ENCODE measurements at regions not wholly inside any gene's neighbourhood (a gene's known extent, or its start where the extent isn't known, plus 50 kb on each side); places are given as distances from the start of the nearest gene placed in this dataset.

DNA sequence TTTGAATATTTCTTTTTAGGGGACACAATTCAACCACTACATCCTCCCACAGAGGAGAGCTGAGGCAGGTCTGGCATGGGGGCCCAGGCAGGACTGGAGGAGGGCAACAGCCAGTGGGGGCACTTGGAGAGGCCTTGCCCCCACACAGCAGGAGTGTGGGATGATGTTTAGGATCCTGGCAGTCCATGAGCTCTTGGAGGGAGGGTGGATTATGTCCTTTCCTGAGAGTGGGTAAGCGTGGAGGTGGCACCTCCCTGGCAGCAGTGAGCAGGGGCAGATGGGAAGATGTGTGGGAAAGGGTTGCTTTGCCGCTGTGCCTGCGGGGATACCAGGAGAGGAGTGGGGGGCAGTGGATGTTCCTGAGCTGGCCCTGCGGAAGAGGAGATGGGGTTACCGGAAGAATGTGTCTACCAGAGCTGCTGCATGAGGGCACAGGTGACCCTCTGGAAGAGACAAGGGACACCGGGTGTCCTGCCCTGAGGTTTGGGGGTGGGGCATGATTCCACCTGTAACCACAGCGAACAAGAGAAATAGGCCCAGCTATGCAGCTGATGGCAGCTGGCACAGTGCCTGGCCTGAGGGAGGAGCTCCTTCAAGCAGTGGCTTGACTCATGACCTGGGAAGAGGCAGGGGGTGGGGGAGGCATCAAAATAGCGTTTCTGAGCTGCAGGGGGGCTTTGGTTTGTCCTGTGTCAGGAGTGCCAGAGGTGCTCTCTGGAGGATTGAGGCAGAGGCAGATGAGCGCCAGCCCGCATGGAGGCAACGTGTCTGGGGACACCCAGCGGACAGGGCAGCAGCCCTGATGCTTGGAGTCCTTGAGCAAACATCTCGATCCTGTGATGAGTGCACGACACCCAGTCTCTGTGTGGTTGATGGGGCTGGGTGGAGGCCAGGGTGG, 123.9 kb upstream of the TMPRSS2 start:
- peaks cover 24% of the 10 kb centered on the region for H3K9me3 Mint-ChIP-seq
- TF ChIP-seq, protein P1, sequence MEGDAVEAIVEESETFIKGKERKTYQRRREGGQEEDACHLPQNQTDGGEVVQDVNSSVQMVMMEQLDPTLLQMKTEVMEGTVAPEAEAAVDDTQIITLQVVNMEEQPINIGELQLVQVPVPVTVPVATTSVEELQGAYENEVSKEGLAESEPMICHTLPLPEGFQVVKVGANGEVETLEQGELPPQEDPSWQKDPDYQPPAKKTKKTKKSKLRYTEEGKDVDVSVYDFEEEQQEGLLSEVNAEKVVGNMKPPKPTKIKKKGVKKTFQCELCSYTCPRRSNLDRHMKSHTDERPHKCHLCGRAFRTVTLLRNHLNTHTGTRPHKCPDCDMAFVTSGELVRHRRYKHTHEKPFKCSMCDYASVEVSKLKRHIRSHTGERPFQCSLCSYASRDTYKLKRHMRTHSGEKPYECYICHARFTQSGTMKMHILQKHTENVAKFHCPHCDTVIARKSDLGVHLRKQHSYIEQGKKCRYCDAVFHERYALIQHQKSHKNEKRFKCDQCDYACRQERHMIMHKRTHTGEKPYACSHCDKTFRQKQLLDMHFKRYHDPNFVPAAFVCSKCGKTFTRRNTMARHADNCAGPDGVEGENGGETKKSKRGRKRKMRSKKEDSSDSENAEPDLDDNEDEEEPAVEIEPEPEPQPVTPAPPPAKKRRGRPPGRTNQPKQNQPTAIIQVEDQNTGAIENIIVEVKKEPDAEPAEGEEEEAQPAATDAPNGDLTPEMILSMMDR (IDR thresholded peaks at IDR 0.05), result no peak
- no peaks in the 10 kb centered on the region for H3K36me3 Mint-ChIP-seq (ENCODE audit: low read depth)
- H3K4me1 Mint-ChIP-seq, result peaks cover 8% of the 10 kb centered on the region
- H3K27me3 Mint-ChIP-seq (ENCODE audit: low read depth, poor library complexity), result peaks cover 21% of the 10 kb centered on the region
- no peak overlapping the region for H3K27ac Mint-ChIP-seq
- DNase-seq, result no peak
- no peak overlapping the region for H3K4me3 Mint-ChIP-seq

GRCh38 chr21:41630917-41631316, 123.0 kb upstream of the TMPRSS2 start:
- no peaks in the 10 kb centered on the region for H3K36me3 Mint-ChIP-seq (ENCODE audit: low read depth)
- H3K27ac Mint-ChIP-seq, result no peak overlapping the region
- peaks cover 6% of the 10 kb centered on the region for H3K4me1 Mint-ChIP-seq
- no peak for DNase-seq
- peaks cover 24% of the 10 kb centered on the region for H3K9me3 Mint-ChIP-seq
- peaks cover 25% of the 10 kb centered on the region for H3K27me3 Mint-ChIP-seq (ENCODE audit: low read depth, poor library complexity)
- TF ChIP-seq, protein P1 (IDR thresholded peaks at IDR 0.05), result no peak
- H3K4me3 Mint-ChIP-seq, result no peak overlapping the region

GRCh38 chr21:41630249-41630648, 122.3 kb upstream of the TMPRSS2 start:
- H3K9me3 Mint-ChIP-seq, result peaks cover 24% of the 10 kb centered on the region
- H3K27ac Mint-ChIP-seq, result no peak overlapping the region

DNA sequence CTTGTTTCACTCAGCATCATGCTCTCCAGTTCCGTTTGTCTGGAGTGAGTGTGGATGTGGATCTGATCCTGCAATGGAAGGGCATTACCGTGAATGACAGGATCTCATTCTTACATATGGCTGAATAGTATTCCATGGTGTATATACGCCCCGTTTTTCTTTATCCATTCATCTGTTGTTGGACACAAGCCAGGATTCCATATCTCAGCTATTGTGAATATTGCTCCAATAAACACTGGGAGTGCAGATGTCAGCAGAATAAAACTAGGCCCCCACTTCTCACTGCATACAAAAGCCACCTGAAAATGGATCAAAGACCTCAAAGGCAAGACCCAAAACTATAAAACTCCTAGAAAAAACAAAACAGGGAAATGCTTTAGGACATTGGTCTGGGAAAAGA, 120.3 kb upstream of the TMPRSS2 start:
- TF ChIP-seq, protein P1 (IDR thresholded peaks at IDR 0.05), result no peak
- H3K27me3 Mint-ChIP-seq (ENCODE audit: low read depth, poor library complexity), result peaks cover 27% of the 10 kb centered on the region
- DNase-seq, result no peak
- no peak overlapping the region for H3K27ac Mint-ChIP-seq
- H3K9me3 Mint-ChIP-seq, result peaks cover 33% of the 10 kb centered on the region
- H3K4me3 Mint-ChIP-seq, result no peak overlapping the region
- no peaks in the 10 kb centered on the region for H3K36me3 Mint-ChIP-seq (ENCODE audit: low read depth)
- no peaks in the 10 kb centered on the region for H3K4me1 Mint-ChIP-seq

More at GRCh38 chr21:41630249-41630648, 122.3 kb upstream of the TMPRSS2 start:
- no peaks in the 10 kb centered on the region for H3K36me3 Mint-ChIP-seq (ENCODE audit: low read depth)
- no peak overlapping the region for H3K4me3 Mint-ChIP-seq
- TF ChIP-seq, protein P1 (IDR thresholded peaks at IDR 0.05), result no peak
- no peaks in the 10 kb centered on the region for H3K4me1 Mint-ChIP-seq
- no peak for DNase-seq
- H3K27me3 Mint-ChIP-seq (ENCODE audit: low read depth, poor library complexity), result peaks cover 28% of the 10 kb centered on the region

- Mint-ChIP-seq H3K4me1 (peaks cover 6% of the 10 kb centered on the region), H3K27me3 (ENCODE audit: low read depth, poor library complexity) (peaks cover 27% of the 10 kb centered on the region), H3K9me3 (peaks cover 33% of the 10 kb centered on the region), H3K4me3 (no peak overlapping the region), H3K27ac (no peak overlapping the region), H3K36me3 (ENCODE audit: low read depth) (no peaks in the 10 kb centered on the region)
- TF ChIP-seq, protein P1 (IDR thresholded peaks at IDR 0.05), result no peak
- no peak for DNase-seq
These were observed 119.5 kb upstream of the TMPRSS2 start for GRCh38 chr21:41627428-41627827.

GRCh38 chr21:41626021-41626420, 118.1 kb upstream of the TMPRSS2 start:
- H3K36me3 Mint-ChIP-seq (ENCODE audit: low read depth), result no peaks in the 10 kb centered on the region
- no peak overlapping the region for H3K4me3 Mint-ChIP-seq
- TF ChIP-seq, protein P1 (IDR thresholded peaks at IDR 0.05), result no peak

More at GRCh38 chr21:41626021-41626420, 118.1 kb upstream of the TMPRSS2 start:
- Mint-ChIP-seq H3K27me3 (ENCODE audit: low read depth, poor library complexity) (peaks cover 17% of the 10 kb centered on the region), H3K27ac (no peak overlapping the region), H3K4me1 (peaks cover 13% of the 10 kb centered on the region), H3K9me3 (peaks cover 30% of the 10 kb centered on the region)
- no peak for DNase-seq
